NCI-H2227 (cell line): ENCODE measurements at regions not wholly inside any gene's neighbourhood (a gene's known extent, or its start where the extent isn't known, plus 50 kb on each side); places are given as distances from the start of the nearest gene placed in this dataset.

Source experiments
- DNase-seq: peaks from one replicate; lab custom pipeline; 2025; ENCODE audit not compliant: unreplicated experiment; lab: John Stamatoyannopoulos, UW

DNA sequence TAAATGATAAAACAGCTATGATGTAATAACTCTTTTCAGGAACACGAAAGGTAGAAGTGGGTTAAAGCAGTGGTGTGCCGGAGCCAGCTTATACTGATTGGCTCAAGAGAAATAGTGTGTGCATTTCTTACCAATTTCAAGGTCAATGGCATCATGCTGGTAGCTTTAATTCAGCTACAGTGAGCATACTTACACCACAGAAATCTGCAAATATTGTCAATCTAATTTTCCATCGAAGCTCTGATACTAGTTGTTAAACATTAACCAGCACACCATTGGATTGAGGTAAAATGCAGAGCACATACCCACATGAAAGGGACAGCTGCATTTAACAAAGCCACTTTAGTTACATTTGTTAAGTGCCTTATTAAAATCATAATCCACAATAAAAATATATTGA lies 225.7 kb downstream of the KCNC2 start:
- DNase-seq = no peak

DNA sequence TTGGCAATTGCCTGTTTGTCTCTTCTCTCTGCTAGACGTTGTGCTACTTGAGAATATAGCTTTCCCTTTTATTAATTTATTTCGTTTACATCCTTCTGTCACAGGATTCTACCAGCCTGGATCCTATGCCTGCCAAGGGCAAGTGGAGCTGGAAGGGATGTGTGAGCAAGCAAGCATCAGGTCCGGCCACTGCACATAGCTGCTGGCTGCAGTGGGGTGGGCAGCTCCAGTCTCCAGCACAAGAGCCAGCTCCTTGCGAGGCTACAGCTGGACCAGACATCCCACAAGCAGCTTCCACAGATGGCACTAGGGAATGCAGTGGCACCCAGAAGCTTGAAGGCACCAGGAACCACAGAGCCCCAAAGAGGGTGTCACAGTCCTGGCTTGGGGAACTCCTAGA lies 225.0 kb downstream of the KCNC2 start:
- no peak for DNase-seq

DNA sequence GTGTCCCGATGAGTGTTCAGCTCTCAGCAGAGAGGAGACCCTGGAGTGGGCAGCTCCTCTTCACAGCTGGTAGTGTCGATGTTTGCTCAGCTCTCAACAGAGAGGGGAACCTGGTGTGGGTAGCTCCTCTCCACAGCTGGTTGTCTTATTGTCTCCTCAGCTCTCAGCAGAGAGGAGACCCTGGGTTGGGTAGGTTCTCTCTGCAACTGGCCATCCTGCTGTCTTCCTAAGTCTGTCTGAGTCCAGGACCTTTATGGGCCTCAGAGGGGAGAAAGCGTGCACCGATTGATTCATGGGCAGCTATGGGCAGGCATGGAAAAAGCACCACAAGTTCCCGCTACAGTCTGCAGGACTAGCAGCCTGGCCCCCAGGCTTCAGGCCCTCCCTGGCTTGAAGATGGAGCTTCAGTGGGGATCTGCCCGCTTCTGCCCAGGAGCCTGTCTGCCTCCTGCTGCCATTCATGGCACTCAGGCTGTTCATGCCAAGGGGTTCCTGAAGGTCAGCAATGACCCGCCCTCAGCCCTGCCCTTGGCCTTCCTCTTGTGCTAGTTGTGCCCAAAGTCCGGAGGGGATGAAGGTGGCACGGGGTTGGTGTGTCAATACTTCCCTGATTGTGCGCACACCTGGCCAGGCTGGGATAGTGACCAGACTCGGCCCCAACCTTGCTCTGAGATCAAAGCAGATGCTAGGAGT lies 224.2 kb downstream of the KCNC2 start:
- DNase-seq = no peak

DNA sequence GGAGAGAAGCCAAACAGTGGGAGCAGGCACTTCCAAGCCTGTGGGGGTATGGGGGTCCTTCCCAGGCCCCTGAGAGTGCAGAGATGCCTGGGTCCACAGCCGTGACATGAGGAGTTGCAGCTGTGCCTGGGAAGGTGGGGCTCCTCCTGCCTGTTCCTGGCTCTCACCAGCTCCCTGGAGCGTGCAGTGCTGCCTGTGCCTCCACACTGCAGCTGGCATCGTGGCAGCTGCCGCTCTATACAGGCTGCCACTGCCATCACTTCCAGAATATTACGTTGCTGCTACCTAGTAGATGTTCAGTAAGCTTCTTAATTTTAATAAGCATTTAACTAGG lies 223.7 kb downstream of the KCNC2 start:
- no peak for DNase-seq

DNA sequence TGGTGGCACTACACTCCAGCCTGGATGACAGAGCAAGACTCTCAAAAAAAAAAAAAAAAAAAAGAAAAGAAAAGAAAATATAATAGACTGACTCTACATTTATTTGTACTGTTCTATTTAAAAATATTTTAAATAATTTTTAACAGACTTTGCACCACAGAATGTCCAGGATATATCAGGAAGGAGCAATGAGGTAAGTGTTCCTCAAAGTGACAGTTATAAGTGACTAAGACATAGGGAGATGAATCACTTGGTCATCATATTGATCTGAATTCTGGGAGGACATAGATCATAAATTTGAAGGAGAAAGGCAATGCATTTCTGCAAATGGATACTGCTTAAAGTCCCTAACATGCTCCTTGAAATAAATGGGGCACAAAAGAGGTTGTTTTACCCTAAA lies 221.5 kb downstream of the KCNC2 start:
- no peak for DNase-seq
